Caki2 (cell line): ENCODE measurements at regions not wholly inside any gene's neighbourhood (a gene's known extent, or its start where the extent isn't known, plus 50 kb on each side); places are given as distances from the start of the nearest gene placed in this dataset.

Source experiments
- DNase-seq: peaks from one replicate; pipeline ENCODE4 v3.0.0-alpha.2; 2015; ENCODE audit warnings: low read depth
- in situ Hi-C: cut with HindIII; loops from 2 replicates; pipeline ENCODE4 v1.10.0; 2016; ENCODE audit warnings: low sequenced_read_pairs, low pct_unique_long_range_greater_than_20kb, mixed read lengths

DNA sequence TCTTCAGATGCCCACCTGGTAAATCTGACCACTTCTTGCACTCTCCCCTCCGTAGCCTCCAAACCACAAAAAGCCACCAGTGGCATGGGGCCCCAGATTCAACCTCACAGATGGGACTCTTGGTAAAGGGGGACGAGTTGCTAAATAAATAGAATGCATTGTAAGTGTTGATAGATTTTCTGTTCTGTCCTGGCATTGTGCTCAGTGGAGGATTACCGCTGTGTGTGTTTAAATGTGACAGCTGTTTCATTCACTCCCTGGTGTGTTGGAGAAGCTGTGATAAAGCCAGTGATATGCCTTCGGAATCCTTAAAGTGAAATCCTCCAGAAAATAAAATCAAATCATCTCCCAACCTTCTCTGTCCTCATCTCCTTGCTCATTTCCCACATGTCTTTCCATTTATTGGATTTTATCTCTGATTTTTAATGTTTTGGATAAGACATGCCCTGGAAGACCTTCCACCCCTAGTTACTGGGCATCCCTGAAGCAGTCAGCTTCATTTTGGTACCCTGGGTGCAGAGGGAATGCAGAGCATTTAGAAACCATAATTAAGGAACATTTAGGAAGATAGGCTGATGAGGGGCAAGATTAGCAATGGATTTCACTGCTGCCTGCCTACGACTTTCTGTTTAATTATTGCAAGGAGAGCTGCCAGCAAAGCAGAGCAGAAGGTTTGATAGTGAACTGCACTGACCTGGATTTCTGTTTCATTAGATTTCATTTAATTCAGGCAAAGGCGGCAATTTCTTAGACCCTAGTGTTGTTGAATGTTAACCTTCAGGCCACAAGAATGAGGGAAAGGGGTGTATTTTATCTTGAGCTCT lies 460.9 kb upstream of the KIRREL3 start:
- no peak for DNase-seq
- in situ Hi-C loops: no loop called here

DNA sequence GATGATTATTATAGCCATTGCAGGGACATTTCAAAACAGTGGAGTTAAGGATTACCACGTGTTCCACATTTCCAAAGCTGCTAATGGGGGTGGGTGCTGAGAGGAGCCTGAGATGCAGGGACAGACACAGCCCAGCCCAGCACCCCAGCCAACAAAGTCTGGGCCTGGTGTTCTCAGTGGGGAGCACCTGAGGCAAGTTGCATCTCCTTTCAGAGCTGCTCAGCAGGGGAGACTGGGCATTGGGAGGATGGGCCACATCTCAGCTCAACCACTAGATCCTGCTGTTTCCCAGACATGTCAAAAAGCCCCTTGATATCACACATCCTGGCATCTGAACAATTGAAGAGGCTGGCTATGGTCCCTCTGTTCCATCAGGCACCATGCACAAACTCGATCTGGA lies 458.0 kb upstream of the KIRREL3 start:
- in situ Hi-C loops: no loop called here

DNA sequence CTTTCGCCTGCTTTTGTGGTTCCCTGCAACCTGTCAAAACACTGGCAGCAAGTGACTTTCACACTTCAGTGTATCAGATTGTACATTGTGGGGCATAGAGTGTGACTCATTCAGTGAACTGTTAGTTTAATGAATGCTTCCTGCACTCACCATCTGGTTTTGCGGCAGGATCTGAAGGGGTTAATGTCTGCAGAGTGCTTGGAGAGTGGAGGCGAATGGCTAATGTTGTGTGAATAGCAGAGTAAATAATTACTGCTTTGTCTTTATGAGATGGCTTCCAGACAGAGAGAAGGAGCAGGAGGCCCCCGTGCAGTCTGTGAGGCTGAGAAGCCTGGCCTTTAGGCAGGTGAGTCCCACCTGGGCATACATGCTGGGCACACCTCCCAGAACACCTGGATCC lies 454.3 kb upstream of the KIRREL3 start:
- no peak for DNase-seq
- in situ Hi-C loops: no loop called here

More for the DNA sequence above, 458.0 kb upstream of the KIRREL3 start:
- DNase-seq: no peak

DNA sequence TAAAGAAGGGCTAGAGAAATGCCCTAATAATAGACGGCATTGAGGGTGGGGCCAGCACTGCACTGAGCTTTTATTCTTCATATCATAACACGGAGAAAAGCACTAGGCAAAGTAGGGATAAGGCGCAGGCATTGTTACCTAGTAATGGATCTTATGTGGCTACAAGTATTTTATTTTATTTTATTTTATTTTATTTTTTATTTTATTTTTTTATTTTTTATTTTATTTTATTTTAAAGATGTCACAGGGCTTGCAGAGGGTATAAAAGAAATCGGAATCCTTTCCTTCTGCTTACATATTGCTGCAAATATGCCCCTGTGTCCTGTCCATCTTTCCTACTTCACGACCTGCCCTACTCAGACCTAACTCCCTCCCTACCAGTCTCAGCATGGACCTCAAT lies 452.0 kb upstream of the KIRREL3 start:
- in situ Hi-C loops: no loop called here
- no peak for DNase-seq

DNA sequence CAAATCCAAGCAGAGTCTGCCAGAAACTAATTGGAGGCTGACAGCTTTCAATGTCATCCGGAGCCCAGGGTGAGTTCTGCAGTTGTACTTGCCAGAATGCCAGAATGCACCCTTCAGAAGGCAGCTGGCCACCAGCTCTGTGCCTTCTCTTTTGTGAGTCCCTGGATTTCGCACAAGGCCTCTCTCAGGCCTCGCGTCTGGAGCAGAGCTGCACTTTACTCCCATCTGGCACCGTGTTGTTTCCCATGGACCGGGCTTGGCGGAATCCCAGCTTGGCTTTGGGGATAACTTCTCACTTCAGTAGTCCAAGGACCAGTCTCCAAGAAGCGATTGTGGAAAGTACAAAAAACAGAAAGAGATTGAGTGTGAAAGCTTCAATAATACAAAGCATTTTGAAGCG lies 451.3 kb upstream of the KIRREL3 start:
- no peak for DNase-seq
- in situ Hi-C loops: no loop called here

DNA sequence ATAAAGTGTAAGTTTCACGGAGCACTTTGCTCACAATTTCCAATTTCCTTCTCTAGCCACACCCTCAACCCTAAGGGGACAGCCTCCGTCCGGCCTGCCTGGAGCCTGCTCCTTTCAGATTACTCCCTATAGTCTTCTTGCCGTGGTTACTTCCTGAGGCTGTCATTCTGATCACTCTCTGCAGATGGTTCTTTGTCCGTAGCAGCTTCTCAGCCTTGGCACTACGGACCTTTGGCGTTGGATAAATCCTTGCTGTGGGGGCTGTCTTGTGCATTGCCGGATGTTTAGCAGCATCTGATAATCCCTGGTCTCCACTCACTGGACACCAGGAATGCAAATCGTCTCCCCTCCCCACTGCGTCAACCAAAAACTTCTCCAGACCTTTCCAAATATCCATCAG lies 447.5 kb upstream of the KIRREL3 start:
- in situ Hi-C loops: no loop called here
- no peak for DNase-seq

DNA sequence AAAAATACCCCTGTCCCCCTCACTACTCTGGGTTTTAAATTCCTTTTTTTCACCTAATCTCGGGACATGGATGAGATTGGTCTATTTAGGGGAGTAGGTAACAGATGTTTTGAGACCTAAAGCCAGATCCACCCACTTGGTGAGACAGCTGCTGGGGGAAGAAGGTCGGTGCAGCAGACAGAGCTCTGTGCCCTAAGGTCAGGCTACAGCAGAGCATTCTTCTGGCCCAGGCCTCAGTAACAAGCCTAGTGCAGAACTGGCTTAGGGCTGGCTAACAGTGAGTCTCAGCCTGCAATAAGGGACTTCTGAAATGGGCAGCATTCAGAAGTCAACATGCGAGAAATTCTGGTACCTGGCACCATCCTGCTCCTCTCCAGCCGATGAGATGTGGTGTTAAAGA lies 444.9 kb upstream of the KIRREL3 start:
- in situ Hi-C loops: no loop called here
- no peak for DNase-seq

DNA sequence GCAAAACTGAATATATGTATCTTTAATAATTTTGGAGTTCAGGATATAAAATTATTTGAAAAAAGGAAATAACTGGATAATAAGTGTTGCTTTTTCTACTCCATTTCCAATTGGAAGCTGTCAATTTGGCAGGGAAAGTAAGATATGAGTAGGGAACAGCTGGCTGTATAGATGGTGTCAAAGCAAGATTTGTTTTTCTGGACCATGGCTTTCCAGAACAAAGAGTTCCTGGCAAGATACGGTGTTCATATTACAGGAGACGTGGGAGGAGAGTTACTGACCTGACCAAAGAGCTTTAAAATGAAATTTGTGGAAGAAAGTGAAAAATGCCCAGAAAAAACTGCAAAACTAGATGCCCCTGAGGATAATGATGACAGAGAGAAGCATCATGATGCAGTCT lies 442.7 kb upstream of the KIRREL3 start:
- DNase-seq: no peak
- in situ Hi-C loops: no loop called here

DNA sequence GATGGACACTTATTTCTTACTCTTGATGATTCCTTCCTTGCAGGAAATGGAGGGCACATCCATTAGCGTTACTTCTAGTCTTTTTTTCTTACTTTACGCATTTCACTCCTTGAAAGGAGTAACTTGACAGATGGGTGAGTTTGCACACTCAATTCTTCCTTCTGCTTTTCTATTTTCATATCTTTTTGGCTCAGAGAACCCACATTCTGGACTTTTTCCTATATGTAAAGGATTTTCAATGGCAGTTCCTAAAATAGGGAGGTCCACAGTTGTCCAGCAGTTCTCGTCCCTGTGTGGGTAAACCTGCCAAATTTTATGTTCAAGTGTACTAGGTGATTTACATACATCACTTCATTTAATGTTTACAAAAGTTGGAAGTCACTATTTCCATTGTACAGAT lies 440.0 kb upstream of the KIRREL3 start:
- in situ Hi-C loops: no loop called here
- DNase-seq: no peak

DNA sequence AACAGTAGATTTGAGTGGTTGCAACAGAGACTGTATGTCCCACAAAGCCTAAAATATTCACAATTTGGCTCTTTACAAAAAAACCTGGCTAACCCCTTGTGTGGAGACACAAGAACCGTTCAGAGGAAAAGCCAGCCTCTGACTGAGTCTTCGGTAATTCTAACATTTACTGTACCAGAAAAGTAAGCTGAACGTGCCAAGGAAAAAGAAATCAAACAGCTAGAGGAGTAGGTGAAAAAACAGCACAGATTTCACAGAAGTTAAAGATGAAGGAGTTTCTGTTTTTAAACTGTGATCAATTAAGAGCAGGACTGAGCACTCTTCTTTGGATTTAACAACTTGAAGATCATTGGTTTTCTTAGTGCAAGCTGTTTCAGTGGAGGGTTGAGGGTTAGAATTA lies 424.7 kb upstream of the KIRREL3 start:
- in situ Hi-C loops: no loop called here
- no peak for DNase-seq

DNA sequence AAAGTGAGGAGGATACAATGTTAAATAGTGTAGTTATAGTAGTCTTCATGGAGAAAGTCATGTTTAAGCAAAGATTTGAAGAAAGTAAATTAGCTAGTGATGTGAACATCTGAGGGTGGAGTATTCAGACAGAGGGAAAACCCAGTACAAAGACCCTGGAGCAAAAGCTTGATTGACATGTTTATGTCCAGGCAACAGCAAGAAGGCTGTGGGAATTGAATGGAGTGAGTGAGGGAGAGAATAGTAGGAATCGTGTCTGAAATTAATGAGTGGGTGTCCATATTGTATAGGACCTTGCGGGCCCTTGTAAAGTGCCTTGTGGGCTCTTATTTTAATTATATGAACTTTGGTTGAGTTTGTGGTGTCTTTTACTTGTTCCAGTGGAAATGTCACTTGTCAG lies 424.1 kb upstream of the KIRREL3 start:
- DNase-seq: no peak
- in situ Hi-C loops: no loop called here

DNA sequence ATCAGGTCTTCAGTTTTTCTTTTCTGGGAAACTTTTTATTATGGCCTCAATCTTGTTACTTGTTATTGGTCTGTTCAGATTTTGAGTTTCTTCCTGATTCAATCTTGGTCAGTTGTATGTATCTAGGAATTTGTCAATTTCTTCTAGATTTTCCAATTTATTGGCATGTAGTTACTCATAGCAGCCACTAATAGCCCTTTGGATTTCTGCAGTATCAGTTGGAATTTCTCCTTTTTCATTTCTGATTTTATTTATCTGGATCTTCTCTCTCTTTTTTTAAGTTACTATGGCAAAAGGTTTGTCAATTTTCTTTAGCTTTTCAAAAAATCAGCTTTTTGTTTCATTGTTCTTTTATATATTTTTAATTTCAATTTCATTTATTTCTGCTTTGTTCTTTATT lies 419.6 kb upstream of the KIRREL3 start:
- in situ Hi-C loops: no loop called here
- no peak for DNase-seq

DNA sequence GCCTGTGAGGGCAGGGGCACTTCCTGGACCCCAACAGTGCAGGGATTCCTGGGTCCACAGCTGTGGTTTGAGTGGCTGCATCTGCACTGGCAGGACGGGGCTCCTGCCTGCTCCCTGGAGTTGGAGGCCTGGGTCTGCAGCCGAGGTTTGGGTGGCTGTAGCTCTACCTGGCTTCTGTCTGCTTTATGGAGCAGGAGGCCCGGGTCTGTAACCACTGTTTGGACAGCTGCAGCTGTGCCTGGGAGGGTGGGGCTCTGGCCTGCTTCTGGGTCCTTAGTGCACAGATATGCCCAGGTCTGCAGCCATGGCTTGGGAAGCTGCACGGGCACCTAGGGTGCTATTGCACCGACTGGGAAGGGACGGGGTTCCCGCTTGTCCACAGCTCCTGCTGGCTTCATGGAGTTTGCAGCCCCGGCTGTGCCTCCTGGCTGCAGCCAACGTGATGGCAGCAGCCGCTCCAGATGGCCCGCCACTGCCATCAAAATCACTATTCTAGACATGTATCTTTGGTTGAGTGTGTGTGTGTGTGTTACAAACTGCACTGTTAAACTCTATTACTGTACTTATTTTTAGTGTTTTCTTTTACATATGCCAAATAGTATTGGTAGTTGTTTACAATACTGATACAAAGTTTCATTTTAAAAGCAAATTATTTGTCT lies 412.3 kb upstream of the KIRREL3 start:
- DNase-seq: no peak
- in situ Hi-C loops: no loop called here

DNA sequence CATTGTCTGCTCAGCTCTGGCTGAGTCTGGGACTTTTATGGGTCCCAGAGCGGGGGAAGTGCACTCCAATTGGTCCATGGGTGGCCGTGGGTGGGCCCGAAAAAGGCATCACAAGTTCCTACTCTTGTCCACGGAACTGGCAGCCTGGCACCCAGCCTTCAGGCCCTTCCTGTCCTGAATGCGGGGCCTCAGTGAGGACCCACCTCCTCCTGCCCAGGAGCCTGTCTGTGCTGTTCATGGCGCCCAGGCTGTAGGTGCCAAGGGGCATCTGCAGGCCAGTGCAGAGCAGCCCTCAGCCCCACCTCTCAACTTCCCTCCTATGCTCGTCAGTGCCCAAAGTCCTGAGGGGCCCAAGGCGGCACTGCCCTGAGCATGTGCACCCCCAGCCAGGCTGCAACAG lies 411.7 kb upstream of the KIRREL3 start:
- in situ Hi-C loops: no loop called here
- no peak for DNase-seq

DNA sequence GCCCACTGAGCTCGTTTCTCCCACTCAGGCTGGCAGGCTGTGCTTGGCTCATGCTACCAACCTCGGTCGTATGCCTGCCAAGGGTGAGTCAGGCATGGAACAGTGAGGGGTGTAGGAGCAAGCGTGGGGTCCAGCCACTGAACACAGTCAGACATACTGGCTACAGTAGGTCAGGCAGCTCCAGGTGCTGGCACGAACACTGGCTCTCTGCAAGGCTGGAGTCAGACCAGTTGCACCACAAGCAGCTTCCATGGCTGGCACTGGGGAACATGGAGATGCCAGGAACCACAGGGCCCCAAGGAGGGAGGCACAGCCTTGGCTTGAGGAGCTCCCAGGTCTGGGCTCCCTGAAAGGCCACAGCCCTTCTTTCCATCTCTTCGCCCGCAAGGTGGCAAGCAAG lies 410.7 kb upstream of the KIRREL3 start:
- in situ Hi-C loops: no loop called here
- no peak for DNase-seq

DNA sequence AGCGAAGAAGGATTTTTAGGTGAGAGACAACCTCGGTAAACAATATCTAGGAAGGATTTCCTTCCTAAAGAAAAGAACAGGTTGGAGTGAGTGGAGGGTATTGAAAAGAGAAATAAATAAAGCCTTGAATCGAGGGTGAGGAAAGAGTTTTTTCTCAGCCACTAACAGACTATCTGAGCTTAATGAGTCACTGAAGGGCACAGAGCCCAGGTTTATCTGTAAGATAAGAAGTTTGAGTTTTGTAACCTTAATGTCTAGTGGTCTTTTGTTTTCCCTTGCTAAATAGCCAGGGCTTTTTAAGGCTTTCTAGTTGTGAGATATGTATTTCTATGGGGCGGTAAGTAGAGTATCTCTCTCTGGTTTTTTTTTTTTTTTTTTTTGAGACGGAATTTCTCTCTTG lies 394.5 kb upstream of the KIRREL3 start:
- in situ Hi-C loops: no loop called here
- DNase-seq: no peak

DNA sequence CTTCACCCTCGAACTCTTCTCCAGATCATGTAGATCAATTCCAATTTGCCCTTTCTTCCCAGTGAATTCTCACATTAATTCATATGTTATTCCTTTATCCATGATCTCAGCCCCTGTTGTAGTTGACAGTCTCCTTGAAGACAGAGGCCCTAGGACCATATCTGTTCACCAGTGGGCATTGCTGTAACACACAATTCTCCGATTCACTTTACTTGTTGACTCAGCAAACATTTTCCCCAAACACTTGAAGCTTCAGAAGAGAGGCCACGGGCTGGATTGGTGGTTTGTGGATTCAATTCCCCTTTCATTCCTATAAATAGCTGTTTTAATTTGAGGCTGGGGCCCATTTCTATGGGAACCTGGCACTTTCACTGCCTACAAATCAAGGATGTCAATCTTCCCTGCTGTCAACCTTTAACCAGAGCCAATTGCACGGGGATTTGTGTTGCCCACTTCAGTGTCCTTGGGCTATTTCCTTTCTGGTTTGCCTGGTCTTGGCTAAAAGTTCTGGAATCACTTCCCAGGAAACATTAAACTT lies 393.0 kb upstream of the KIRREL3 start:
- no peak for DNase-seq
- in situ Hi-C loops: no loop called here

DNA sequence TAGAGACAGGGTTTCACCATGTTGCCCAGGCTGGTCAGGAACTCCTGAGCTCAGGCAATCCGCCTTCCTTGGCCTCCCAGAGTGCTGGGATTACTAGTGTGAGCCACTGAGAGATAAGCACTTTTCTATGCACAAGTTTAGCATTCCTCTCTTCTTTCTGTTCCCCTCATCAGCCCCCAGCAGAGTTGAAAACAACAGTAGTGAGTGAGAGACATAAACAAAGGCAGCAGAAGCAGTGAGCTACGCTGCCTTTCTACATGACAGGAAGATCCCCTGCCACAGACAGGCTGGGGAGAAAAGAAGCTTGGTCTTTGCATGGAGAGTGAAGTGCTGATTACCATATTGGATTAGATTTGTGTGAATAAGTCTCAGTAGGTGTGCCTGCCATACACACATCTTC lies 392.0 kb upstream of the KIRREL3 start:
- DNase-seq: no peak
- in situ Hi-C loops: no loop called here

DNA sequence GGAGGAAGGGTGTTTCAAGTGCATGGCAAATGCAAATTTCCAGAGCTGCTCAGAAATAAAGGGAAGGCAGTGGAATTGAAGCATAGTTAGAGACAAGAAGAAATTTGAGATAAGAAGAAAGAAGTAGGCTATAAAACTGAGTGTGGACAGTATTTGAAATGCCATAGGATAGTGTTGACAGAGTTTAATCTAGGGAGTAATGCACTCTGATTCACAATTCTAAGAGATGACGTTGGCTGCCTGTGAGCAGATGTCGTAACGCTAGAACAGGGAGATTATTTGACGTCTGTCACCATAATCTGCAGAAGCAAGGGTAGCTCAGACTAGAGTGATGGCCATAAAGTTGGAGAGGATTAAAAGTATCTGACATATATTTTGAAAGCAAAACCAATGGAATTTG lies 389.9 kb upstream of the KIRREL3 start:
- in situ Hi-C loops: no loop called here
- DNase-seq: no peak

DNA sequence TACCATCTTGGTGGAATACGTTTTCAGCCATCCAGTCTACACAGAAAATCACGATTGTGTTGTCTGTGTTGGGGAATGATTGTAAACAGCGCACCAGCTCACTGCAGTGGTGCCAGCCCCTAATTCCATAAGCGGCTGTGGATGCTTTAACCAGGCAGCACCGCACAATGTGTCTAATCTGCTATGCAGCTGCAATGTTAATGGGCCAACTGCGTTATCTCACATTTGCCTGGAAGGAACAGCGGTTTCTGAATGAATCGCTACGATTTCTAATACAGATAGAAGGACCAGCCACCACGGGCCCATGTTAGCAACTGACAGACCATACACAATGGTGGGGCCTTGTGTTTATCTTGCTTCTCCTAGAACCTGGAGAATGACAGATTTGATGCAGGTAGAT lies 384.5 kb upstream of the KIRREL3 start:
- in situ Hi-C loops: no loop called here
- no peak for DNase-seq
